ENCODE measurements at regions not wholly inside any gene's neighbourhood (a gene's known extent, or its start where the extent isn't known, plus 50 kb on each side); places are given as distances from the start of the nearest gene placed in this dataset.

- DNase-seq (ENCODE audit: low spot score), result no peak
Measured at GRCh38 chr22:48563118-48563965, 1264.3 kb downstream of the BRD1 start.

GRCh38 chr22:48561676-48562075 is 1266.0 kb downstream of the BRD1 start:
- no peak for DNase-seq (ENCODE audit: low spot score)

GRCh38 chr22:48560836-48561235 is 1266.8 kb downstream of the BRD1 start:
- no peak for DNase-seq (ENCODE audit: low spot score)

- DNase-seq (ENCODE audit: low spot score), result no peak
Measured at GRCh38 chr22:48560389-48560751, 1267.3 kb downstream of the BRD1 start.

- DNase-seq (ENCODE audit: low spot score), result no peak
Measured at GRCh38 chr22:48559647-48560388, 1267.9 kb downstream of the BRD1 start.

GRCh38 chr22:48558606-48559402 is 1268.9 kb downstream of the BRD1 start:
- DNase-seq (ENCODE audit: low spot score), result no peak

- DNase-seq (ENCODE audit: low spot score), result no peak
Measured at GRCh38 chr22:48558016-48558415, 1269.7 kb downstream of the BRD1 start.

- no peak for DNase-seq (ENCODE audit: low spot score)
Measured at GRCh38 chr22:48557473-48557872, 1270.2 kb downstream of the BRD1 start.

GRCh38 chr22:48556751-48557150 is 1270.9 kb downstream of the BRD1 start:
- no peak for DNase-seq (ENCODE audit: low spot score)

- DNase-seq (ENCODE audit: low spot score), result no peak
Measured at GRCh38 chr22:48556222-48556621, 1271.5 kb downstream of the BRD1 start.

GRCh38 chr22:48555606-48556005 is 1272.1 kb downstream of the BRD1 start:
- DNase-seq (ENCODE audit: low spot score), result no peak

- DNase-seq (ENCODE audit: low spot score), result no peak
Measured at GRCh38 chr22:48554893-48555572, 1272.6 kb downstream of the BRD1 start.

GRCh38 chr22:48553694-48554308 is 1273.9 kb downstream of the BRD1 start:
- no peak for DNase-seq (ENCODE audit: low spot score)

GRCh38 chr22:48553119-48553518 is 1274.6 kb downstream of the BRD1 start:
- DNase-seq (ENCODE audit: low spot score), result no peak

GRCh38 chr22:48551716-48552268 is 1275.9 kb downstream of the BRD1 start:
- DNase-seq (ENCODE audit: low spot score), result no peak

- no peak for DNase-seq (ENCODE audit: low spot score)
Measured at GRCh38 chr22:48551061-48551460, 1276.6 kb downstream of the BRD1 start.

GRCh38 chr22:48548391-48548790 is 1279.3 kb downstream of the BRD1 start:
- DNase-seq (ENCODE audit: low spot score), result no peak

- DNase-seq (ENCODE audit: low spot score), result no peak
Measured at GRCh38 chr22:48547971-48548370, 1279.7 kb downstream of the BRD1 start.

- DNase-seq (ENCODE audit: low spot score), result no peak
Measured at GRCh38 chr22:48546653-48547424, 1280.8 kb downstream of the BRD1 start.

- DNase-seq (ENCODE audit: low spot score), result no peak
Measured at GRCh38 chr22:48545987-48546386, 1281.7 kb downstream of the BRD1 start.

All from putamen (tissue), 1 donor.